ENCODE measurements at regions not wholly inside any gene's neighbourhood (a gene's known extent, or its start where the extent isn't known, plus 50 kb on each side); places are given as distances from the start of the nearest gene placed in this dataset.

GRCh38 chr15:98391568-98391967, 256.8 kb upstream of the IGF1R start:
- DNase-seq, result no peak

GRCh38 chr15:98393471-98393870, 254.9 kb upstream of the IGF1R start:
- no peak for DNase-seq

- no peak for DNase-seq
Observed at GRCh38 chr15:98394546-98394945, 253.8 kb upstream of the IGF1R start.

- no peak for DNase-seq
Observed at GRCh38 chr15:98395974-98396610, 252.2 kb upstream of the IGF1R start.

- no peak for DNase-seq
Observed at GRCh38 chr15:98397419-98397818, 250.9 kb upstream of the IGF1R start.

- DNase-seq, result no peak
Observed at GRCh38 chr15:98398056-98398455, 250.3 kb upstream of the IGF1R start.

GRCh38 chr15:98398886-98399285, 249.5 kb upstream of the IGF1R start:
- DNase-seq, result no peak

GRCh38 chr15:98400120-98400519, 248.2 kb upstream of the IGF1R start:
- no peak for DNase-seq

GRCh38 chr15:98401029-98401428, 247.3 kb upstream of the IGF1R start:
- no peak for DNase-seq

GRCh38 chr15:98402486-98402885, 245.9 kb upstream of the IGF1R start:
- no peak for DNase-seq

- DNase-seq, result no peak
Observed at GRCh38 chr15:98403169-98403568, 245.2 kb upstream of the IGF1R start.

GRCh38 chr15:98403569-98403968, 244.8 kb upstream of the IGF1R start:
- DNase-seq, result no peak

- no peak for DNase-seq
Observed at GRCh38 chr15:98405013-98405412, 243.3 kb upstream of the IGF1R start.

GRCh38 chr15:98408231-98408630, 240.1 kb upstream of the IGF1R start:
- no peak for DNase-seq

GRCh38 chr15:98410328-98410727, 238.0 kb upstream of the IGF1R start:
- DNase-seq, result no peak

GRCh38 chr15:98412852-98413251, 235.5 kb upstream of the IGF1R start:
- DNase-seq, result no peak

GRCh38 chr15:98413933-98414546, 234.3 kb upstream of the IGF1R start:
- DNase-seq, result no peak

GRCh38 chr15:98416222-98416855, 232.0 kb upstream of the IGF1R start:
- no peak for DNase-seq

- DNase-seq, result no peak
Observed at GRCh38 chr15:98417346-98417745, 231.0 kb upstream of the IGF1R start.

GRCh38 chr15:98418122-98418521, 230.2 kb upstream of the IGF1R start:
- no peak for DNase-seq

- no peak for DNase-seq
Observed at GRCh38 chr15:98419173-98419780, 229.1 kb upstream of the IGF1R start.

GRCh38 chr15:98420837-98421236, 227.5 kb upstream of the IGF1R start:
- no peak for DNase-seq

- peak; percentile 51 to 59 for DNase-seq
Observed at GRCh38 chr15:98421419-98422129, 226.8 kb upstream of the IGF1R start.

- no peak for DNase-seq
Observed at GRCh38 chr15:98422130-98422478, 226.2 kb upstream of the IGF1R start.
